ENCODE measurements at regions not wholly inside any gene's neighbourhood (a gene's known extent, or its start where the extent isn't known, plus 50 kb on each side); places are given as distances from the start of the nearest gene placed in this dataset.
A peak's percentile ranks its signal among the peaks of the same experiment; 100 is the strongest.

DNA sequence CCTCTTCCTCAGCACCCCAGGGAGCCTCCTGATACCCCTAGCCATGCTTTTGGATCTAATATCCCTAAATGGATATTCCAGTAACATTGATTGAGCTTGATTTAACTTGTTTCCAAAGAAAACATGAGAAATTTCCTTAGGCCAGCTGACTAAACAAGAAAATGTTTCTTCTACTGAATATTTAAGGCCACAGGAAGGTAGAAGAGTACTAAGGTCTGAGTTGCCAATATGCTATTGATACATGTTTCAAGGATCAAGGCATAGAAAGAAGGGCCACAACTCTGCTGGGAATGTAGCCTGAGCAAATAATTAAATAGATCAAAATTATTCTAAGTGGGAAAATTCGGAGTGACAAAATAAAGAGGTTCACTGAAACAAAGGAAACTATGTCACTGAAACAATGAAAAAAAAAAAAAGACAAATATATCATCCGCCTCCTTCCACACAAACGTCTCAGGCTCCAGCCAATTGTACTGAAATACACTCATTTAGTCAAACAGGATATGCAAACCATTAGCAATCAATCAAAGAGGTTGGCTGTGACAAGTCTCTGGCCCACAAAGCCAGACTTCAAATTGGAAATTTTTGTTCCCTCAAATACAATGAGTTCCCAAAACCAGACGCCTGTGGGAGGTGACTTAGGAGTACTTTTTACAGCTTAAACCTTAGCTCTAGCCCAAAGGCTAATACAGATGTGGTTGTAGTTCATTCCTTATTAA, 396.2 kb downstream of the HTR7 start:
- Histone ChIP-seq H3K27me3 (ENCODE audit: control insufficient read depth, insufficient read depth, low read length, poor library complexity, severe bottlenecking) (no peaks in the 10 kb centered on the region), H3K9me3 (ENCODE audit: control insufficient read depth, low read length) (no peaks in the 10 kb centered on the region), H3K27ac (ENCODE audit: low read depth, low read length) (no peak overlapping the region), H3K36me3 (ENCODE audit: control insufficient read depth, insufficient read depth, low read length) (no peaks in the 10 kb centered on the region), H3K4me1 (ENCODE audit: control insufficient read depth, insufficient read depth, low read length) (no peaks in the 10 kb centered on the region), H3K4me3 (ENCODE audit: low read length) (no peak overlapping the region), H3K9ac (ENCODE audit: extremely low read depth, low read length, poor library complexity, severe bottlenecking) (no peak overlapping the region)
- Mint-ChIP-seq H3K36me3 (ENCODE audit: low read depth) (no peaks in the 10 kb centered on the region), H3K4me3 (no peak overlapping the region), H3K27ac (no peak overlapping the region), H3K27me3 (ENCODE audit: insufficient read depth) (no peaks in the 10 kb centered on the region), H3K9me3 (no peaks in the 10 kb centered on the region), H3K4me1 (peaks cover 1% of the 10 kb centered on the region)
- no peak for TF ChIP-seq CTCF (conservative IDR thresholded peaks at IDR 0.05)
- 92% methylated on average over 4 of the region's 4 CpGs; no CpG with 5 or more reads in 1 of the 2 experiments for WGBS, 2 experiments (ENCODE audit: insufficient coverage in 1 of 2, insufficient read length in 1 of 2)
- no peak for DNase-seq

GRCh38 chr10:90462749-90463470, 394.9 kb downstream of the HTR7 start:
- Histone ChIP-seq H3K36me3 (ENCODE audit: control insufficient read depth, insufficient read depth, low read length) (no peaks in the 10 kb centered on the region), H3K27ac (ENCODE audit: low read depth, low read length) (no peak overlapping the region), H3K4me3 (ENCODE audit: low read length) (no peak overlapping the region), H3K9ac (ENCODE audit: extremely low read depth, low read length, poor library complexity, severe bottlenecking) (no peak overlapping the region), H3K27me3 (ENCODE audit: control insufficient read depth, insufficient read depth, low read length, poor library complexity, severe bottlenecking) (no peaks in the 10 kb centered on the region), H3K9me3 (ENCODE audit: control insufficient read depth, low read length) (no peaks in the 10 kb centered on the region), H3K4me1 (ENCODE audit: control insufficient read depth, insufficient read depth, low read length) (no peaks in the 10 kb centered on the region)
- H3K36me3 Mint-ChIP-seq (ENCODE audit: low read depth) = no peaks in the 10 kb centered on the region
- H3K27me3 Mint-ChIP-seq (ENCODE audit: insufficient read depth) = no peaks in the 10 kb centered on the region
- H3K27ac Mint-ChIP-seq = no peak overlapping the region
- DNase-seq = peak; percentile 50
- TF ChIP-seq CTCF (conservative IDR thresholded peaks at IDR 0.05) = peak; percentile 35
- no peak overlapping the region for H3K4me3 Mint-ChIP-seq
- 95 to 100% methylated on average over 1 to 2 of the region's 2 CpGs for WGBS, 2 experiments (ENCODE audit: insufficient coverage in 1 of 2, insufficient read length in 1 of 2)
- no peaks in the 10 kb centered on the region for H3K9me3 Mint-ChIP-seq
- H3K4me1 Mint-ChIP-seq = peaks cover 1% of the 10 kb centered on the region

- Histone ChIP-seq H3K9ac (ENCODE audit: extremely low read depth, low read length, poor library complexity, severe bottlenecking) (no peak overlapping the region), H3K27ac (ENCODE audit: low read depth, low read length) (no peak overlapping the region), H3K27me3 (ENCODE audit: control insufficient read depth, insufficient read depth, low read length, poor library complexity, severe bottlenecking) (no peaks in the 10 kb centered on the region), H3K4me1 (ENCODE audit: control insufficient read depth, insufficient read depth, low read length) (no peaks in the 10 kb centered on the region), H3K9me3 (ENCODE audit: control insufficient read depth, low read length) (no peaks in the 10 kb centered on the region), H3K36me3 (ENCODE audit: control insufficient read depth, insufficient read depth, low read length) (no peaks in the 10 kb centered on the region), H3K4me3 (ENCODE audit: low read length) (no peak overlapping the region)
- WGBS, 2 experiments (ENCODE audit: insufficient coverage in 1 of 2, insufficient read length in 1 of 2) = 78 to 97% methylated on average over 1 of the region's 1 CpG
- TF ChIP-seq CTCF (conservative IDR thresholded peaks at IDR 0.05) = no peak
- H3K36me3 Mint-ChIP-seq (ENCODE audit: low read depth) = no peaks in the 10 kb centered on the region
- no peaks in the 10 kb centered on the region for H3K9me3 Mint-ChIP-seq
- H3K27ac Mint-ChIP-seq = no peak overlapping the region
- DNase-seq = no peak
- H3K4me3 Mint-ChIP-seq = no peak overlapping the region
- no peaks in the 10 kb centered on the region for H3K27me3 Mint-ChIP-seq (ENCODE audit: insufficient read depth)
- H3K4me1 Mint-ChIP-seq = peaks cover 1% of the 10 kb centered on the region
Measured at GRCh38 chr10:90464329-90464728, 393.5 kb downstream of the HTR7 start.
